PC-9 (cell line): ENCODE measurements at regions not wholly inside any gene's neighbourhood (a gene's known extent, or its start where the extent isn't known, plus 50 kb on each side); places are given as distances from the start of the nearest gene placed in this dataset.

Source experiments
- CTCF ChIP-seq: fragments of 200-600 bp; sonication (generic); conservative IDR thresholded peaks from 2 replicates; pipeline ENCODE4 v1.6.1; 2017; ENCODE audit warnings: mixed run types, antibody characterized with exemption, mild to moderate bottlenecking, moderate library complexity
- EZH2 ChIP-seq: fragments of 200-600 bp; sonication (generic); IDR thresholded peaks from 2 replicates; pipeline ENCODE4 v1.8.0; 2017; ENCODE audit warnings: antibody characterized with exemption, low read depth

GRCh38 chr13:75197803-75198202 is 284.2 kb downstream of the TBC1D4 start:
- TF ChIP-seq CTCF, result no peak
- TF ChIP-seq EZH2, result no peak
